ENCODE measurements at regions not wholly inside any gene's neighbourhood (a gene's known extent, or its start where the extent isn't known, plus 50 kb on each side); places are given as distances from the start of the nearest gene placed in this dataset.
"Not testable (repeated sequence)": the region's sequence is repeated elsewhere in the genome, so short reads cannot be mapped to it uniquely, and the experiment has no call there.

- DNase-seq (ENCODE audit: low spot score), result no peak
Measured at GRCh38 chr1:228992907-228993535, 257.7 kb downstream of the RHOU start.

GRCh38 chr1:228994676-228995594 is 259.7 kb downstream of the RHOU start:
- DNase-seq (ENCODE audit: low spot score), result no peak

DNA sequence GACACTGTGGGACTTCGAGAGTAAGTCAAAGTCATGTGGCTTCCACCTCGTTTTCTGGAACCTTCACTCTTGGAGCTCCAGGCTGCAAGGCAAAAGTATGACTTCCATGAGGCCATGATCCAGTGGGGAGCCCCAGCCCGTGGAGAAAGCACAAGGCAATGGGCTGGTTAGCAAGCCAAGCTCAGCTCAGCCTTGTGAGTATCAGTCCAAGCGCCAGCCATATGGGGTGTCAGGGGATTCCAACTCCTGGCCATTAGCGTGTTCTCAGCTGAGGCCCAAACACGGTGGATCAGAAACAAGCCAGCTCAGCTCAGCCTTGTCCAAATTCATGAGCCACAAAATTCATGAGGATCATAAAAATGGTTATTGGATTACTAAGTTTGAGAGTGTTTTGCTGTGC is 261.0 kb downstream of the RHOU start:
- DNase-seq (ENCODE audit: low spot score), result no peak

DNA sequence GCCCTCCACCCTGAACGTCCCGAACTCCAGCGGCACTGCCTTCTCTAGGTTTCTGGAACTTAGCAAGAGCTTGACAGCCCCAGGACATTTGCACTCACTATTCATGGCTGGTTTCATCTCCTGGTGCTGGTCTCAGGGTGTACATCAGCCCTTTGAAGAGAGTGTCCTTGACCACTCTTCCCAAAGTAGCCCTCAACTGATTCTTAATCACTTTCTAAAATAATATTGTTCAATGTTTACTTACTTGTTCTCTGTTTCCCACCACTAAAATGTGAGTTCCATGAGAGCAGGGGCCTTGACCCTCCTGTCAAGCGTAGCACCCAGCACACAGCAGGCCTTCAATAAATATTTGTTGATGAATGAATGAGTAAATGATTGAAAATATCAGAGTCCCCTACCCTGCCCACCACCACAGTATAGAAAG is 262.5 kb downstream of the RHOU start:
- DNase-seq (ENCODE audit: low spot score), result no peak

DNA sequence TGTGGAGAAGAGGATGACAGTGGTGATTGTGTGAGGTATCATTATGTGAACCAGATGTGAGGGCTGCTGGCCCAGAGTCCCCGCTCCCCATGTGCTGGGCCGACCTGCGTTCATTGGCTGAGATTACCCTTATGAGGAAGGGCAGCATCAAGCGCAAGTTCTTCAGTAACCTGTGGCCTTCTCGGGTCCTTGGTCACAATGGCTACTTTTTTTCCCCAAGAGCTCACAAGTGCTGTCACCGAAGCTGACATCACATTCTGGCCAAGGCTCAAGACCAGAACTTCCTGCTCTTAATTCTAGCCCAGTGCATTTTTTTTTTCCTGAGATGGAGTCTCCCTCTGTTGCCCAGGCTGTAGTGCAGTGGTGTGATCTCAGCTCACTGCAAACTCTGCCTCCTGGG is 262.9 kb downstream of the RHOU start:
- DNase-seq (ENCODE audit: low spot score), result no peak

DNA sequence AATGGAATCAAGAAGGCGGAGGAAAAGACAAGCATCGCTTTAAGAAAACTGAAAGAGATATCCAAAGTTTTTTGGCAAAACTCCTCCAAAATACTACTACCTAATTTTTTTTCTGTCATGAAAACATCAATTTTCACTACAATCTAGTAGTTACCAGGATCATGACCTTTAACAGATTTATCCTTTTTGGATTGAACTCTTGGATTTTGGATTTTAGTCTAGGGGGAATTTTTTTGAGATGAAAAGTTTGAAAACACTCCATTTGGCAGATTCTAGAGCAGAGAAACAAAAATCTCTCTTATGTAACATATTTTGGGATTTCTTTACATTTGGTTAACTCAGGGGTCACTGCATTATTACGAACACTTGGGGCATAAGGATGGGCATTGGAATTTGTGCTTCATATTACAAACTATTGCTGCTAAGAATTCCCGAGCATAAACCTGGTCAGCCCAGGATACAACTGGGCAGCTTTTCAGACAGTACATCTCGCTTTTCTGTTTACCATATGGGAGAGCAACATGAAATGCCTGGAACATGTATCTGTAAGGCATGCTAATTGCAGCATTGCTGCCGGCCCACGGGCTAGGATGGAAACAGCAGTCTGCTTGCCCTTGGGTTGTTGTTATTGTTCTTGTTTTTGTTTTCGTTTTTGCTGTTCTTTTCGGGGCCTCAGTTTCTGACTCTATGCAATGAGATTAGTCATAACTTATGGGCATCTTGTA is 264.3 kb downstream of the RHOU start:
- DNase-seq (ENCODE audit: low spot score), result no peak

GRCh38 chr1:229000187-229000586 is 264.9 kb downstream of the RHOU start:
- no peak for DNase-seq (ENCODE audit: low spot score)

DNA sequence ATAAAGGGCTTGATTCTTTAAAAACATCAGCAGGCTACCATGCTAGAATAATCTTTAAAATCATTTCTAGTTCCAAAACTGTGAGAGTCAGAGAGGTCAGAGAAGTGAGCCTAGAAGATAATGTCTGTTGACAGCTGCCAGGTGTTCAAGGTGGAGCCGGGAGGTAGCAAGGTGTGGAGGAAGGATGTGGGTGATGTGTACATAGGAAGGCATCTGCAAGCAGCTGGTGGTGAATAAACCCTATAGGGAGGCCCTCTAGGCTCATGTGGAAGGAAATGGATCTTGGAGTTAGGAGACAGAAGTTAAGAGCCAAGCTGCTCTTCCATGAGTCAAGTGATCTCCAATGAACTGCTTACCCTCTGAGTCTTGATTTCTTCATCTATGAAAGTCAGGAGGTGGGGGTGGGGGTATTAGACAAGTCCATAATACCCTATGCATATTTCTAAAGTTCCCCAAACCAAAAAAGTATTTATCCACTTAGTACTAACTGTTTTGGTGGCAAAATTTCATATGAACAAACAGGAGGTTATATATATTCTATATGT is 266.3 kb downstream of the RHOU start:
- DNase-seq (ENCODE audit: low spot score), result no peak

DNA sequence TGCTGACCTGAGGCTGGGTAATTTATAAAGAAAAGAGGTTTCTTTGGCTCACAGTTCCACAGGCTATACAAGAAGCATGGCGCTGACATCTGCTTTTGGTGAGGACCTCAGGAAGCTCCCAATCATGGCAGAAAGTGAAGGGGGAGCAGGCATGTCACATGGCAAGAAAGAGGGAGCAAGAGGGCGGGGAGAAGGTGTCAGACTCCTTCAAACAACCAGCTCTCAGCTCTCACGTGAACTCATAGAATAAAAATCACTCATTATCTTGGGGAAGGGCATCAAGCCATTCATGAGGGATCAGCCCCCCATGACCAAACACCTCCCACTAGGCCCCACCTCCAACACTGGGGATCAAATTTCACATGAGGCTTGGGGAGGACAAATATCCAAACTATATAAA is 266.8 kb downstream of the RHOU start:
- DNase-seq (ENCODE audit: low spot score), result no peak

DNA sequence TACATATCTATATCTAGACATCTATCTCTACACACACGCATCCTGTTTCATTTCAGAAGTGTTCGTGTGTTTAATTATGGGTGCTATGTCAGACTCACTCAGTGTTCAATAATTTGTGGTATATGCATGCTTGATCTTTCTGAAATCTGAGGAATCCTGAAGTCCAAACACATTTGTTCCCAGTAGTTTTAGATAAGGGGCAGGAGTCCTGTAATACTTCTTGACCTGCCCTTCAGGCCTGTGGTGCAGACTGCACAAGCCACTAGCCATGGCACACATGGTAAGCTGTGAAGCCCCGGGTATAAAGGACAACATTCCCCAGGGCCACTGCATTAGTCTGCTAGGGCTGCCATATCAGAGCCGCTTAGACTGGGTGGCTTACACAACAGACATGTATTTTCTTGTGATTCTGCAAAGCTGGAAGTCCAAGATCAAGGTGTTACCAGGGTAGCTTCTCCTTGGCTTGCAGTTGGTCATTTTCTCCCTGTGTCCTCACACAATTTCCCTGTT is 267.2 kb downstream of the RHOU start:
- no peak for DNase-seq (ENCODE audit: low spot score)

GRCh38 chr1:229003233-229004031 is 267.5 kb upstream of the RAB4A start:
- DNase-seq (ENCODE audit: low spot score), result no peak

- DNase-seq (ENCODE audit: low spot score), result no peak
Measured at GRCh38 chr1:229004066-229004833, 266.7 kb upstream of the RAB4A start.

- DNase-seq (ENCODE audit: low spot score), result no peak
Measured at GRCh38 chr1:229005097-229005496, 265.8 kb upstream of the RAB4A start.

GRCh38 chr1:229005556-229005955 is 265.4 kb upstream of the RAB4A start:
- DNase-seq (ENCODE audit: low spot score), result no peak

GRCh38 chr1:229006121-229006870 is 264.6 kb upstream of the RAB4A start:
- DNase-seq (ENCODE audit: low spot score), result no peak

DNA sequence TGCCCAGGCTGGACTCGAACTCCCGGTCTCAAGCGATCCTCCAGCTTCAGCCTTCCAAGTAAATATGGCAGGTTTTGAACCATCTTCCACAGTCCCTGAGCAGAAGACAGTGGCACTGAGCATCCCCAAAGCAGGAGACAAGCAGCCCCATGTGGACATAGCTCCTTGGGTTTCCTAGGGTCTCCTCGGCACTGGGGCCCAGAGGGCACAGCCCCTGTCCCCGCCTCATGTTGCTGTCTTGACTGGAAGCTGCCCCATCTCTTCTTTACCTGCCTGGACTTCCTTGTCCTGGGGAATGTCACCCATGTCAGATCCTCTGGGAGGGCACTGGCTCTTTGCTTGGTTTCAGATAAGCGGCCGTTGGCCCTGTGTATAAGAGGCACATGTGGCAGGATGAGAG is 263.7 kb upstream of the RAB4A start:
- DNase-seq (ENCODE audit: low spot score), result no peak

DNA sequence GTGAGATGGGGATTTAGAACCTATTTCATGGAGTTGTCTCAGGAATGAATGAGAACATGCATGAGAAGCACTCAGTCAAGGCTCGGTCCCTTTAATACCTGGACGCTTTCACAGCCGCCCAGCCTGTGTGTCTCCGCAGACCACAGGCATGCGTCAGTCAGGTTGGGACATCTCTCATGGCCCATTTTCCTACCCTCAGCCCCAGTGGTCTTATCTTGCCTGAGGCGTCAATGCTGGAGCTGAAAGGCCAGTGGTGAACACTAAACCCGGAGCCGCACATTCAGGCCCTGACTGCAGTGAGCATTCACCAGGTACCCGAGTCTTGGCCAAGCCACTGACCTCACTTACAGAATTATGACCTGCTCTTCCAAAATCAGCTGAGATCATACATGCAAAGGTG is 263.2 kb upstream of the RAB4A start:
- no peak for DNase-seq (ENCODE audit: low spot score)

GRCh38 chr1:229008347-229008746 is 262.6 kb upstream of the RAB4A start:
- not testable (repeated sequence) for DNase-seq (ENCODE audit: low spot score)

GRCh38 chr1:229011022-229011421 is 259.9 kb upstream of the RAB4A start:
- DNase-seq (ENCODE audit: low spot score), result no peak

DNA sequence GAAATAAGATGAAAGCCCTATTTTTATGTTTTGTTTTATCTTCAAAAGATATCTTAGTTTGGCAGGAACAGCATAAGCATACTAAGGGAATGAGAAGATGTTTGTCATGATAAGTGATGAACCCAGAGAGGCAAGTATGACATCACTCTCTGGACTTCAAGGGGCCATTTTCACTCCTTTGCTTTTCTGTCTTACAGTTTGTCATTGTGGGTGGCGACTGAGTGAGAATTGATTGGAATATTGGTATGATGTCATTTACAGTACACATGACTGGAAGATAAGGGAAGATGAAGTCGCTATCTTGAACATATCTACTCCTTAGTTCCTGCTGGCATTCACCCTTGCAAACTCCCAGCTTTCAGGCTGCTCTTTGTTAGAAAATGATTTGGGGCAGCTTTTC is 258.1 kb upstream of the RAB4A start:
- DNase-seq (ENCODE audit: low spot score), result no peak
